ENCODE measurements at regions not wholly inside any gene's neighbourhood (a gene's known extent, or its start where the extent isn't known, plus 50 kb on each side); places are given as distances from the start of the nearest gene placed in this dataset.

DNA sequence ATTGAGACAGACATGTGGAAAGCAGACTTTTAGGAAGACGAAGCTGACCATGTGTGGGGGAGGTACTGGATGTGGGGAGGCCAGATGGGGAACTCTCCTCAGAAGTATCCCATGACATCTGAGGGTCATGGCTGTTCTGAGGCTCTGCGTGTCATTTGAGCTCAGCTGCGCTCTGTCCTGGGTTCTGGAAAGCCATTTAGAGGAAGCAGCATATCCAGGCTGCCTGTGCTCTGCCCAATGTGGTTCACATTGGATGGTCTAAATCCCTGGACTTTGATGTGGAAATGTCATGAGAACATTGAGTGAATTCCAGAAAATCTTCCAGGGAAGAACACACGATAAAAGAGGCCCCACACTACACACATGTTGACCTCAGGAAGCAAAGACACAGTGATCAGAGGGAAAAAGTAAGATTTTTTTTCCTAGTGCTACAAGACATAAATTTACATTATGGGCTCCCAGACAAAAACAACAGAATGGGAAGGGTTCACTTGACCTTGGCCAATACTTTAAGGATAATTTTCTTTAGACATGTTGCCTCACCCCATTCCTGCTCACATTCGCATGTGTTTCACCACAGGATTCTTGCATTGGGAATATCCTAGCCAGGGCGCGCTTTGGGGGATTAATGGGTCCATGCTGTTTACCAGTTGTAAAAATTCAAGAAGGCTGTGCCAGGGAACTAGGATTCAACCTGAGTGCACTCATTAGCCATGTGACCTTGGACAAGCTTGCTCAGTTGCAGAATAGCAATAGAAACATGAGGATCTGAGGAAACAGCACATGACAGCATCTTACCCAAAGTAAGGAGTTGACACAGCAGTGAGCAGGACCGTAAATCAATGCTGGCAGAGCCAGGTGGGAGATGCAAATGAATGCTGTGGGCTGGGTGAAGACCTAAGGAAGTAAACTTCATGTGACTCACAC is 73.2 kb upstream of the C1QTNF7 start:
- DNase-seq (ENCODE audit: low read depth) = no peak
- H3K4me3 ChIP-seq (ENCODE audit: control insufficient read depth, low read depth, low read length) = no peak overlapping the region
- TF ChIP-seq, protein P1, sequence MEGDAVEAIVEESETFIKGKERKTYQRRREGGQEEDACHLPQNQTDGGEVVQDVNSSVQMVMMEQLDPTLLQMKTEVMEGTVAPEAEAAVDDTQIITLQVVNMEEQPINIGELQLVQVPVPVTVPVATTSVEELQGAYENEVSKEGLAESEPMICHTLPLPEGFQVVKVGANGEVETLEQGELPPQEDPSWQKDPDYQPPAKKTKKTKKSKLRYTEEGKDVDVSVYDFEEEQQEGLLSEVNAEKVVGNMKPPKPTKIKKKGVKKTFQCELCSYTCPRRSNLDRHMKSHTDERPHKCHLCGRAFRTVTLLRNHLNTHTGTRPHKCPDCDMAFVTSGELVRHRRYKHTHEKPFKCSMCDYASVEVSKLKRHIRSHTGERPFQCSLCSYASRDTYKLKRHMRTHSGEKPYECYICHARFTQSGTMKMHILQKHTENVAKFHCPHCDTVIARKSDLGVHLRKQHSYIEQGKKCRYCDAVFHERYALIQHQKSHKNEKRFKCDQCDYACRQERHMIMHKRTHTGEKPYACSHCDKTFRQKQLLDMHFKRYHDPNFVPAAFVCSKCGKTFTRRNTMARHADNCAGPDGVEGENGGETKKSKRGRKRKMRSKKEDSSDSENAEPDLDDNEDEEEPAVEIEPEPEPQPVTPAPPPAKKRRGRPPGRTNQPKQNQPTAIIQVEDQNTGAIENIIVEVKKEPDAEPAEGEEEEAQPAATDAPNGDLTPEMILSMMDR (IDR thresholded peaks at IDR 0.05; ENCODE audit: control insufficient read depth, insufficient read depth, low read depth, low read length, missing control alignments) = no peak

DNA sequence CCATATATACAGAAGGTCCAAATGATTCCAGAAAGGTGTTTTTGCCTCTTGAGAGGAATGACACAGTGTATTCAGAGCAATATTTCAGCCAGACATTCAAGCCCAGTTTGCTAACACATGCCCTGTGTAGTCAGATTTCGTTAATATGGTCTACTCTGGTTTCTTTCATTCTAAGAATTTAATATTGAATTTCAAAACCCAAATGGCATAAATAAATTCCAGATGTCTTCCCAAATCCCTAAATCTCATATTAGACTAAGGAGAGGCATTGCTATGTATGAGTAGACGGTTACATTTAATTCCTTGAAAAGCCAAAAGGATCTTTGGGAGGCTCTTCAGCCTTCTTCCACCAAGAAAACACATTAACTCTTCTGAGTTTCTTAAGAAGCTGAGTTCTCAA is 66.3 kb upstream of the C1QTNF7 start:
- H3K4me3 ChIP-seq (ENCODE audit: control insufficient read depth, low read depth, low read length) = no peak overlapping the region
- TF ChIP-seq, protein P1 (IDR thresholded peaks at IDR 0.05; ENCODE audit: control insufficient read depth, insufficient read depth, low read depth, low read length, missing control alignments) = no peak
- DNase-seq (ENCODE audit: low read depth) = no peak

DNA sequence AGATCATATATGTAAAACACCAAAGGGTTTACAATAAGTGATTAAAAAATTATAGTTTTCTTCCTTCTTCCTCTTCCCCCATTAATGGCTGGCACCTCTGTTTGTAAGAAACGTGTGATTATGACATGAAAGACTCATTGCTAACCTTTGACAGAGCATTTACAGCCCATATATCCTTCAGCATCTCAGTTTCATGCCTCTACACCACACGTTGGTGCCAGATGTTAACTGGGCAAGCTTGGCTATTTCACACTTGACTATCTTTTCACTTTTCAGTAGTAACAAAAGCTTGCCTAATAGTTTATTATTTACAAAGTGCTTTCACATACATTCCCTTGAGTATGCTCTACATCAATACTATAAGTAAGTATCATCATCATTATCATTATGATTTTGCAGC is 65.3 kb upstream of the C1QTNF7 start:
- TF ChIP-seq, protein P1 (IDR thresholded peaks at IDR 0.05; ENCODE audit: control insufficient read depth, insufficient read depth, low read depth, low read length, missing control alignments) = no peak
- no peak overlapping the region for H3K4me3 ChIP-seq (ENCODE audit: control insufficient read depth, low read depth, low read length)
- DNase-seq (ENCODE audit: low read depth) = no peak

- H3K4me3 ChIP-seq (ENCODE audit: control insufficient read depth, low read depth, low read length) = no peak overlapping the region
- TF ChIP-seq, protein P1 (IDR thresholded peaks at IDR 0.05; ENCODE audit: control insufficient read depth, insufficient read depth, low read depth, low read length, missing control alignments) = no peak
- no peak for DNase-seq (ENCODE audit: low read depth)
Observed at GRCh38 chr4:15364183-15364582, 63.6 kb upstream of the C1QTNF7 start.

GRCh38 chr4:15365641-15366040 is 62.2 kb upstream of the C1QTNF7 start:
- TF ChIP-seq, protein P1 (IDR thresholded peaks at IDR 0.05; ENCODE audit: control insufficient read depth, insufficient read depth, low read depth, low read length, missing control alignments) = no peak
- no peak overlapping the region for H3K4me3 ChIP-seq (ENCODE audit: control insufficient read depth, low read depth, low read length)

DNA sequence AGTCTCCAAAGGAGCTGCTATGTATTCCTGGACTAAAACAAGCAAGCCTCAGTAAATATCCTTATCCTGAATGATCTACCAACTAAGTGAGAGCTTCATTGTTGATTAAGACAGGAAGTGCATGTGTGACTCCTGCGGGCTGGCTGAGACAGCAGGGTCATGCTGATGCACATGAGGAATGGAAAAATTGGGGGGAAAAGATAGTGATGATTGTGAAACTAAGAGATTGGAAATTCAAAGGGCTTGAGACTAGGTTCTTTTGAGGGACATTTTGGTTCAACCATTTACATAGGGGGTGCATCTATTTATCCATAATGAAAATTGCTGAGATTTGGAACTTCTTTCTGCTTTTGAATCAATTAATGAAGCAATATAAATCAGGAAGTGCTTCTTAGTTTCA is 61.1 kb upstream of the C1QTNF7 start:
- H3K4me3 ChIP-seq (ENCODE audit: control insufficient read depth, low read depth, low read length) = no peak overlapping the region
- TF ChIP-seq, protein P1 (IDR thresholded peaks at IDR 0.05; ENCODE audit: control insufficient read depth, insufficient read depth, low read depth, low read length, missing control alignments) = no peak
- no peak for DNase-seq (ENCODE audit: low read depth)

More at GRCh38 chr4:15365641-15366040, 62.2 kb upstream of the C1QTNF7 start:
- no peak for DNase-seq (ENCODE audit: low read depth)
